SJCRH30 (cell line): ENCODE measurements at regions not wholly inside any gene's neighbourhood (a gene's known extent, or its start where the extent isn't known, plus 50 kb on each side); places are given as distances from the start of the nearest gene placed in this dataset.
A peak's percentile ranks its signal among the peaks of the same experiment; 100 is the strongest.

Experiments used
- DNase-seq, 2 experiments: peaks; one replicate each; pipeline ENCODE4 v3.0.0-alpha.2; 2015 to 2020
- H3K27ac ChIP-seq: fragments of 250-450 bp; sonication (Bioruptor Pico); 2 replicates; pipeline ENCODE4 v1.5.1; 2020; ENCODE audit warnings: mild to moderate bottlenecking, moderate library complexity
- H3K27me3 ChIP-seq: fragments of 250-450 bp; sonication (Bioruptor Pico); 2 replicates; pipeline ENCODE4 v1.5.1; 2020; ENCODE audit warnings: mild to moderate bottlenecking, moderate library complexity
- H3K36me3 ChIP-seq: fragments of 250-450 bp; sonication (Bioruptor Pico); 2 replicates; pipeline ENCODE4 v1.5.1; 2020; ENCODE audit warnings: mild to moderate bottlenecking, moderate library complexity
- H3K4me1 ChIP-seq: fragments of 250-450 bp; sonication (Bioruptor Pico); 2 replicates; pipeline ENCODE4 v1.5.1; 2020; ENCODE audit warnings: mild to moderate bottlenecking, moderate library complexity
- H3K4me3 ChIP-seq: fragments of 250-450 bp; sonication (Bioruptor Pico); 2 replicates; pipeline ENCODE4 v1.5.1; 2020; ENCODE audit warnings: mild to moderate bottlenecking, moderate library complexity
- H3K9me3 ChIP-seq: fragments of 250-450 bp; sonication (Bioruptor Pico); replicated peaks from 2 replicates; pipeline ENCODE4 v1.5.1; 2020; ENCODE audit warnings: mild to moderate bottlenecking, moderate library complexity

GRCh38 chr10:53123311-53123710, 350.7 kb upstream of the MBL2 start:
- H3K4me1 ChIP-seq: no peaks in the 10 kb centered on the region
- no peak overlapping the region for H3K27ac ChIP-seq
- H3K36me3 ChIP-seq: no peaks in the 10 kb centered on the region
- DNase-seq: no peak
- no peak overlapping the region for H3K4me3 ChIP-seq
- no peaks in the 10 kb centered on the region for H3K9me3 ChIP-seq
- H3K27me3 ChIP-seq: no peaks in the 10 kb centered on the region

GRCh38 chr10:53122281-53122680, 349.7 kb upstream of the MBL2 start:
- H3K9me3 ChIP-seq: no peaks in the 10 kb centered on the region
- no peaks in the 10 kb centered on the region for H3K27me3 ChIP-seq
- no peak overlapping the region for H3K4me3 ChIP-seq
- H3K27ac ChIP-seq: no peak overlapping the region
- H3K4me1 ChIP-seq: no peaks in the 10 kb centered on the region
- DNase-seq: no peak
- H3K36me3 ChIP-seq: no peaks in the 10 kb centered on the region

- H3K4me3 ChIP-seq: no peak overlapping the region
- H3K9me3 ChIP-seq: no peaks in the 10 kb centered on the region
- no peaks in the 10 kb centered on the region for H3K36me3 ChIP-seq
- no peaks in the 10 kb centered on the region for H3K27me3 ChIP-seq
- H3K27ac ChIP-seq: no peak overlapping the region
- no peak for DNase-seq
- H3K4me1 ChIP-seq: no peaks in the 10 kb centered on the region
Measured at GRCh38 chr10:53115660-53116059, 343.1 kb upstream of the MBL2 start.

DNA sequence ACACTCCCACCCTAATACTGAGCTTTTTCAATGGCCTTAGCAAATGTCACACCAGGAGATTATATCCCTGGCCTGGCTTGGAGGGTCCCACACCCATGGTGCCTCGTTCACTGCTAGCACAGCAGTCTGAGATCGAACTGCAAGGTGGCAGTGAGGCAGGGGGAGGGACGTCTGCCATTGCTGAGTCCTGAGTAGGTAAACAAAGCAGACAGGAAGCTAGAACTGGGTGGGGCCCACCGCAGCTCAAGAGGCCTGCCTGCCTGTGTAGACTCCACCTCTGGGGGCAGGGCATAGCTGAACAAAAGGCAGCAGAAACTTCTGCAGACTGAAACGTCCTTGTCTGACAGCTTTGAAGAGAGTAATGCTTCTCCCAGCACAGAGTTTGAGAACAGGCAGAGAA, 338.9 kb upstream of the MBL2 start:
- Histone ChIP-seq H3K36me3 (no peaks in the 10 kb centered on the region), H3K9me3 (no peaks in the 10 kb centered on the region), H3K4me3 (no peak overlapping the region), H3K27me3 (no peaks in the 10 kb centered on the region), H3K4me1 (no peaks in the 10 kb centered on the region), H3K27ac (no peak overlapping the region)
- peak in 1 of 2 experiments; percentile 1 for DNase-seq

DNA sequence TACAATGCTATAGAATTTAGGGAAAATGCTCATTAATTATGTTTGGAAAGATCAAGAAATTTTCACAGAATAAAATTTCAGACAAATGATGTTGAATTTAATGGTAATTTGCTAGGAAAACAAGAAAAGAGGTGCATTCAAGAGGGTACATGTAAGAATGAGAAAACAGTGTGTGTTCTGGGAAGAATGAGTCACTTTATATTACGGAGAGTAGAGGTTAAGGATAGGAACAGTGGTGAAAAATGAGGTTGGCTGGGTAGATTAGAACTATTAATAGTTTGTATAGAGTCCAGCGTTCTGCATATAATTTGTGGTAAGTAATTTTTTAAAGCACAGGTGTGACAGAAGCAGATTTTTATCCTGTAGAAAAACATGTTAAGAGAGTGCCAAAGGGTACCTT, 336.7 kb upstream of the MBL2 start:
- H3K4me1 ChIP-seq: no peaks in the 10 kb centered on the region
- no peak for DNase-seq
- H3K4me3 ChIP-seq: no peak overlapping the region
- H3K27me3 ChIP-seq: no peaks in the 10 kb centered on the region
- no peak overlapping the region for H3K27ac ChIP-seq
- no peaks in the 10 kb centered on the region for H3K36me3 ChIP-seq
- H3K9me3 ChIP-seq: no peaks in the 10 kb centered on the region

GRCh38 chr10:53108317-53108934, 335.8 kb upstream of the MBL2 start:
- no peak overlapping the region for H3K27ac ChIP-seq
- H3K36me3 ChIP-seq: no peaks in the 10 kb centered on the region
- H3K9me3 ChIP-seq: no peaks in the 10 kb centered on the region
- H3K27me3 ChIP-seq: no peaks in the 10 kb centered on the region
- no peaks in the 10 kb centered on the region for H3K4me1 ChIP-seq
- no peak overlapping the region for H3K4me3 ChIP-seq
- DNase-seq: no peak

- Histone ChIP-seq H3K4me3 (no peak overlapping the region), H3K4me1 (no peaks in the 10 kb centered on the region), H3K36me3 (no peaks in the 10 kb centered on the region), H3K27ac (no peak overlapping the region), H3K9me3 (no peaks in the 10 kb centered on the region), H3K27me3 (no peaks in the 10 kb centered on the region)
- no peak for DNase-seq
Measured at GRCh38 chr10:53107711-53108110, 335.1 kb upstream of the MBL2 start.

- Histone ChIP-seq H3K4me1 (no peaks in the 10 kb centered on the region), H3K27me3 (no peaks in the 10 kb centered on the region), H3K4me3 (no peak overlapping the region), H3K27ac (no peak overlapping the region), H3K36me3 (no peaks in the 10 kb centered on the region), H3K9me3 (no peaks in the 10 kb centered on the region)
- DNase-seq: no peak
Measured at GRCh38 chr10:53102424-53102823, 329.8 kb upstream of the MBL2 start.

DNA sequence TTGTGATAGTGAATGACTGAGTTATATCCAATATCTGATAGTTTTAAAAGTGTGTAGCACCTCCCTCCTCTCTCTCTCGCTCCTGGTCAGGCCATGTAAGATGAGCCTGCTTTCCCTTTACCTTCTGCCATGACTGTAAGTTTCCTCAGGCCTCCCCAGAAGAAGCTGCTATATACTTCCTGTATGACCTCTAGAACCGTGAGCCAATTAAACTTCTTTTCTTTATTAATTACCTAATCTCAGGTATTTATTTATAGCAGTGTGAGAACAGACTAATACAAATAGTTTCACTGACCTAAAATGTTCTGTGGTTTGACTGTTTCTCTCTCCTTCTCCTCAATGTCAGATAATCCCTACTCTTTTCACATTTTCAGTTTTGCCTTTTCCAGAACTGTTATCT, 321.3 kb upstream of the MBL2 start:
- Histone ChIP-seq H3K27ac (no peak overlapping the region), H3K36me3 (no peaks in the 10 kb centered on the region)
- DNase-seq: no peak

DNA sequence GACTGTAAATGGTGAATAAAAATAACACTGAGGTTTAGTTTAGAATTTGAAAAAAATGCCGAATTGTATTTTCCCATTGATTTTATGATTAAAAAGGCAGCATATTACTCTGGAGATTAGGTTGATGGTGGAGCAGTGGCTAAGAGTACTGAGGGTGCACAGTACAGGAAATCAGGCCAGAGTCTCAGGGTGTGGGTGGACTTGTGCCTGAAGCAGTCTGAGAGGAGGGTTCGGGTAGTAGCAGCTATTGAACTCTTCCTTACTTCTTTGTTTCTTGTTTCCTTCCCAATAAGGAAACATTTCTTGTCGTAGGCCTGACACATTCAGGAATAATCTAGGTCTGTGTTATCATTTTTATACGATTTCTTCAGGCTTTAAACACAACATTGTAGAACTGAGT, 319.0 kb upstream of the MBL2 start:
- no peak overlapping the region for H3K27ac ChIP-seq
- no peak for DNase-seq
- no peak overlapping the region for H3K4me3 ChIP-seq
- H3K4me1 ChIP-seq: no peaks in the 10 kb centered on the region
- no peaks in the 10 kb centered on the region for H3K36me3 ChIP-seq
- no peaks in the 10 kb centered on the region for H3K27me3 ChIP-seq
- no peaks in the 10 kb centered on the region for H3K9me3 ChIP-seq

More for the DNA sequence above, 321.3 kb upstream of the MBL2 start:
- Histone ChIP-seq H3K4me3 (no peak overlapping the region), H3K9me3 (no peaks in the 10 kb centered on the region), H3K27me3 (no peaks in the 10 kb centered on the region), H3K4me1 (no peaks in the 10 kb centered on the region)

DNA sequence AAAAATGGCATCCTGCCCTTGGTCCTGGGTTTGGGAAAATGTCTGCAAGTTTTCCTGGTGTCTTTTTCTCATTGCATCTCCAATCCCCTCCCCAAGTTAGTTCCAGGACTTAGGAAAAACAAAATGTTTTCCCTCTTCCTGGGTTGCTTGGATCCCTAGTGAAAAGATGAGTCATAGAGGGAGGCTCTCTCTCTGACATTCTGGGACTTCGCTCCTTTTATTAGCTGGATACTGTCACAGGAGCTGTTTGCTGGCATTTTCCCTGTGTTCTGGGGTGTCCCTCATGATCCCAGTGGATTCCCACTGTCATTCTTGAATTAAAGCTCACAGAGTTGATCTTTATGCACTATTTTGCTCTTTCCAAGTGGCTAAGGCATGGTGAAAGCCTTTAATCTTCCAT, 316.4 kb upstream of the MBL2 start:
- no peaks in the 10 kb centered on the region for H3K9me3 ChIP-seq
- no peaks in the 10 kb centered on the region for H3K4me1 ChIP-seq
- no peaks in the 10 kb centered on the region for H3K36me3 ChIP-seq
- H3K27me3 ChIP-seq: no peaks in the 10 kb centered on the region
- no peak for DNase-seq
- H3K4me3 ChIP-seq: no peak overlapping the region
- no peak overlapping the region for H3K27ac ChIP-seq

DNA sequence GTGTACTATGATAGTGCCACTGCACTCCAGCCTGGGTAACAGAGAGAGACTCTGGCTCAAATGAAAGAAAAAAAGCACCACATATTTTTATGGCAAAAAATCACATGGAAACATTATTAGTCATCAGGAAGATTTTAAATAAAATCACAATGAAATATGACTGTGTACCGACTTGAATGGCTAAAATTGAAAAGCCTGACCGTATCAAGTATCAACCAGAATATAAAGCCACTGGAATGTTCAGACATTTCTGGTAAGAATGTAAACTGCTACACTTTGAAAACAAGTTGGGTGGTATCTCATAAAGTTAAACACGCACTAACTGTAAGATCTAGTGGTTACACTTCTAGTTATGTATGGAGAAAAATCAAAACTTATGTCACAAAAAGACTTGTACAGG, 306.7 kb upstream of the MBL2 start:
- Histone ChIP-seq H3K27ac (no peak overlapping the region), H3K27me3 (no peaks in the 10 kb centered on the region), H3K4me1 (no peaks in the 10 kb centered on the region), H3K4me3 (no peak overlapping the region), H3K36me3 (no peaks in the 10 kb centered on the region), H3K9me3 (no peaks in the 10 kb centered on the region)
- DNase-seq: no peak

- Histone ChIP-seq H3K27ac (no peak overlapping the region), H3K4me3 (no peak overlapping the region), H3K27me3 (no peaks in the 10 kb centered on the region), H3K36me3 (no peaks in the 10 kb centered on the region), H3K4me1 (no peaks in the 10 kb centered on the region), H3K9me3 (no peaks in the 10 kb centered on the region)
- DNase-seq: no peak
Measured at GRCh38 chr10:53076948-53077347, 304.4 kb upstream of the MBL2 start.

- H3K4me1 ChIP-seq: no peaks in the 10 kb centered on the region
Measured at GRCh38 chr10:53075469-53075868, 302.9 kb upstream of the MBL2 start.

GRCh38 chr10:53072144-53072543, 299.6 kb upstream of the MBL2 start:
- H3K9me3 ChIP-seq: no peaks in the 10 kb centered on the region
- H3K4me1 ChIP-seq: no peaks in the 10 kb centered on the region
- H3K4me3 ChIP-seq: no peak overlapping the region
- DNase-seq: no peak
- H3K27me3 ChIP-seq: no peaks in the 10 kb centered on the region
- H3K27ac ChIP-seq: no peak overlapping the region
- H3K36me3 ChIP-seq: no peaks in the 10 kb centered on the region

More at GRCh38 chr10:53075469-53075868, 302.9 kb upstream of the MBL2 start:
- Histone ChIP-seq H3K36me3 (no peaks in the 10 kb centered on the region), H3K4me3 (no peak overlapping the region), H3K9me3 (no peaks in the 10 kb centered on the region), H3K27ac (no peak overlapping the region), H3K27me3 (no peaks in the 10 kb centered on the region)
- DNase-seq: no peak

- Histone ChIP-seq H3K4me3 (no peak overlapping the region), H3K4me1 (no peaks in the 10 kb centered on the region), H3K9me3 (no peaks in the 10 kb centered on the region), H3K36me3 (no peaks in the 10 kb centered on the region), H3K27ac (no peak overlapping the region), H3K27me3 (no peaks in the 10 kb centered on the region)
- DNase-seq: no peak
Measured at GRCh38 chr10:53071505-53072125, 299.0 kb upstream of the MBL2 start.
